Parathyroid adenoma (tissue), 2 donors: ENCODE measurements at regions not wholly inside any gene's neighbourhood (a gene's known extent, or its start where the extent isn't known, plus 50 kb on each side); places are given as distances from the start of the nearest gene placed in this dataset.

Experiments used
- H2AFZ ChIP-seq: fragments of 300-600 bp; sonication (generic); one replicate; pipeline ENCODE4 v1.7.0; 2017; ENCODE audit warnings: antibody characterized with exemption, mild to moderate bottlenecking
- H3K27ac ChIP-seq: fragments of 300-600 bp; sonication (generic); one replicate; pipeline ENCODE4 v1.7.0; 2017
- H3K27me3 ChIP-seq: fragments of 300-600 bp; sonication (generic); one replicate; pipeline ENCODE4 v1.7.0; 2017; ENCODE audit warnings: low read length; ENCODE audit not compliant: control insufficient read depth, insufficient read depth
- H3K36me3 ChIP-seq: fragments of 300-600 bp; sonication (generic); one replicate; pipeline ENCODE4 v1.7.0; 2017; ENCODE audit warnings: low read length; ENCODE audit not compliant: control insufficient read depth, insufficient read depth
- H3K4me1 ChIP-seq: fragments of 300-600 bp; sonication (generic); one replicate; pipeline ENCODE4 v1.7.0; 2017; ENCODE audit warnings: control low read depth
- H3K4me2 ChIP-seq: fragments of 300-600 bp; sonication (generic); one replicate; pipeline ENCODE4 v1.7.0; 2017; ENCODE audit warnings: low read length
- H3K4me3 ChIP-seq: fragments of 300-600 bp; sonication (generic); one replicate; pipeline ENCODE4 v1.7.0; 2017; ENCODE audit warnings: low read depth, low read length
- H3K79me2 ChIP-seq: fragments of 300-600 bp; sonication (generic); one replicate; pipeline ENCODE4 v1.7.0; 2017; ENCODE audit warnings: control low read depth
- H3K9ac ChIP-seq: fragments of 300-600 bp; sonication (generic); one replicate; pipeline ENCODE4 v1.7.0; 2017; ENCODE audit warnings: mild to moderate bottlenecking
- H3K9me3 ChIP-seq: fragments of 300-600 bp; sonication (generic); one replicate; pipeline ENCODE4 v1.7.0; 2017; ENCODE audit warnings: low read length; ENCODE audit not compliant: control insufficient read depth
- TF ChIP-seq, protein P1 (sequence below): fragments of 300-600 bp; sonication (generic); IDR thresholded peaks from one replicate; pipeline ENCODE4 v1.7.0; 2017; ENCODE audit warnings: antibody characterized with exemption, mild to moderate bottlenecking
- donor health status: primary hyperparathyroidism.

DNA sequence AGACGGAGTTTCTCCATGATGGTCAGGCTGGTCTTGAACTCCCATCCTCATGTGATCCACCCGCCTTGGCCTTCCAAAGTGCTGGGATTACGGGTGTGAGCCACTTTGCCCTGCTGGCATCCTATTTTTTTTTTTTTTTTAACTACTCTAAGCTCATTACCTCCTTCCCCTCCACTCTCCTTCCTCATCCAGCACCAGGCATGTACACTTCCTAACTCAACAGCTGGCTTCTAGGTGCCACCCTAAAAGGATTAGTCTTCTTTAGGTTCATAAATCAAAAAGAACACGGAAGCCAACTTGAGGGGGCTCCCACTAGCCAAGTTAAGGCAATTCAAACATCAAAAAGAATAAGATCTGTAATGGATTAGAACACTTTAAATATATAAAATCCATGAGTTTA lies 70.6 kb upstream of the TEX51 start:
- no peak overlapping the region for H3K27ac ChIP-seq
- no peaks in the 10 kb centered on the region for H3K4me1 ChIP-seq
- H3K79me2 ChIP-seq = no peaks in the 10 kb centered on the region
- H3K36me3 ChIP-seq = no peaks in the 10 kb centered on the region
- TF ChIP-seq, protein P1, sequence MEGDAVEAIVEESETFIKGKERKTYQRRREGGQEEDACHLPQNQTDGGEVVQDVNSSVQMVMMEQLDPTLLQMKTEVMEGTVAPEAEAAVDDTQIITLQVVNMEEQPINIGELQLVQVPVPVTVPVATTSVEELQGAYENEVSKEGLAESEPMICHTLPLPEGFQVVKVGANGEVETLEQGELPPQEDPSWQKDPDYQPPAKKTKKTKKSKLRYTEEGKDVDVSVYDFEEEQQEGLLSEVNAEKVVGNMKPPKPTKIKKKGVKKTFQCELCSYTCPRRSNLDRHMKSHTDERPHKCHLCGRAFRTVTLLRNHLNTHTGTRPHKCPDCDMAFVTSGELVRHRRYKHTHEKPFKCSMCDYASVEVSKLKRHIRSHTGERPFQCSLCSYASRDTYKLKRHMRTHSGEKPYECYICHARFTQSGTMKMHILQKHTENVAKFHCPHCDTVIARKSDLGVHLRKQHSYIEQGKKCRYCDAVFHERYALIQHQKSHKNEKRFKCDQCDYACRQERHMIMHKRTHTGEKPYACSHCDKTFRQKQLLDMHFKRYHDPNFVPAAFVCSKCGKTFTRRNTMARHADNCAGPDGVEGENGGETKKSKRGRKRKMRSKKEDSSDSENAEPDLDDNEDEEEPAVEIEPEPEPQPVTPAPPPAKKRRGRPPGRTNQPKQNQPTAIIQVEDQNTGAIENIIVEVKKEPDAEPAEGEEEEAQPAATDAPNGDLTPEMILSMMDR = no peak
- no peak overlapping the region for H3K4me2 ChIP-seq
- H3K9me3 ChIP-seq = no peaks in the 10 kb centered on the region
- no peak overlapping the region for H2AFZ ChIP-seq
- H3K4me3 ChIP-seq = no peak overlapping the region
- no peaks in the 10 kb centered on the region for H3K27me3 ChIP-seq
- H3K9ac ChIP-seq = no peak overlapping the region

GRCh38 chr2:126828491-126828890 lies 70.2 kb upstream of the TEX51 start:
- TF ChIP-seq, protein P1 = no peak
- Histone ChIP-seq H3K9me3 (no peaks in the 10 kb centered on the region), H3K79me2 (no peaks in the 10 kb centered on the region)

DNA sequence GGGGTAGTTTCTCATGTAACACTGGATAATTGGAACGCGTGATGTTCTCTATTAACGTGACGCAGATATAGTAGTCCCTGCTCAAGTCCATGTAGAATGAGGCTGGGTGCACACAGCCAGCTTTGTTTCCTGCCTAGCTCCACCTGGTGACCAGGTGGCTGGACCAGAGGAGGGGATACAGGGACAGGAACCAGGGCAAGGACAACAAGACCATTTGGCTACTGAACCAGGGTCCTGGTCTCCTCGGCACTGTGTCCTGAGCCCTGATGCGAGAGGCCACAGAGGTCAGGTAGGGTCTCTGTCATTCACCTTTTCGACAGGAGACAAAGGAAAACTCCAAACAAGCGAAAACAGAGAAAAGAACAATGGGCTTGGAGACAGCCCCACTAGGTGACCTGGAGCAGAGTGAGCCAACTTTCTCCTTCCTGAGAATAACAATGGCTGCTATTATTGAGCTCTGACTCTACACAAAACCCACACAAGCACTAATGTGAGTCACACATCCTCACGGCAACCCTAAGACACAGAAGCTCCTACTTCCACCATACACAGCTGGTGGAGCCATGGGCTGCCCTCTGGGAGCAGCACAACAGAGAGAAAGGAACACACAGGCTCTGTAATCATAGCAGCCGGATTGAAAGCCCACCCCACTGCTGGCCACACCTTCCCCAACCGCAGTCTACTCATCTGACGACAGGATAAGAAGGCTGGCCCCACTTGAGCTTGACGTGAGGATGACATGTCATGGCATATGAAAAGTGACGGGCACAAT lies 67.3 kb upstream of the TEX51 start:
- no peaks in the 10 kb centered on the region for H3K4me1 ChIP-seq
- H3K4me2 ChIP-seq = no peak overlapping the region
- no peaks in the 10 kb centered on the region for H3K79me2 ChIP-seq
- TF ChIP-seq, protein P1 = no peak
- no peak overlapping the region for H3K9ac ChIP-seq
- no peaks in the 10 kb centered on the region for H3K36me3 ChIP-seq
- H3K4me3 ChIP-seq = no peak overlapping the region
- H2AFZ ChIP-seq = no peak overlapping the region
- H3K27me3 ChIP-seq = no peaks in the 10 kb centered on the region
- H3K9me3 ChIP-seq = no peaks in the 10 kb centered on the region
- H3K27ac ChIP-seq = no peak overlapping the region

More at GRCh38 chr2:126828491-126828890, 70.2 kb upstream of the TEX51 start:
- H3K9ac ChIP-seq = no peak overlapping the region
- H2AFZ ChIP-seq = no peak overlapping the region
- H3K4me1 ChIP-seq = no peaks in the 10 kb centered on the region
- no peak overlapping the region for H3K4me3 ChIP-seq
- no peak overlapping the region for H3K27ac ChIP-seq
- H3K27me3 ChIP-seq = no peaks in the 10 kb centered on the region
- H3K36me3 ChIP-seq = no peaks in the 10 kb centered on the region
- no peak overlapping the region for H3K4me2 ChIP-seq

- Histone ChIP-seq H3K27ac (no peak overlapping the region), H3K4me2 (no peak overlapping the region), H3K79me2 (no peaks in the 10 kb centered on the region), H2AFZ (no peak overlapping the region), H3K9ac (no peak overlapping the region), H3K4me1 (no peaks in the 10 kb centered on the region), H3K4me3 (no peak overlapping the region), H3K9me3 (no peaks in the 10 kb centered on the region), H3K27me3 (no peaks in the 10 kb centered on the region), H3K36me3 (no peaks in the 10 kb centered on the region)
- TF ChIP-seq, protein P1 = no peak
These were observed 66.7 kb upstream of the TEX51 start for GRCh38 chr2:126832014-126832413.

- H3K27me3 ChIP-seq = no peaks in the 10 kb centered on the region
- no peaks in the 10 kb centered on the region for H3K4me1 ChIP-seq
- H3K79me2 ChIP-seq = no peaks in the 10 kb centered on the region
- no peaks in the 10 kb centered on the region for H3K9me3 ChIP-seq
- H3K4me3 ChIP-seq = no peak overlapping the region
- TF ChIP-seq, protein P1 = no peak
- H2AFZ ChIP-seq = no peak overlapping the region
- no peak overlapping the region for H3K4me2 ChIP-seq
- H3K9ac ChIP-seq = no peak overlapping the region
- no peaks in the 10 kb centered on the region for H3K36me3 ChIP-seq
- no peak overlapping the region for H3K27ac ChIP-seq
These were observed 65.9 kb upstream of the TEX51 start for GRCh38 chr2:126832757-126833156.
